ENCODE measurements at regions not wholly inside any gene's neighbourhood (a gene's known extent, or its start where the extent isn't known, plus 50 kb on each side); places are given as distances from the start of the nearest gene placed in this dataset.
A peak's percentile ranks its signal among the peaks of the same experiment; 100 is the strongest.

- no peaks in the 10 kb centered on the region for H3K4me1 Mint-ChIP-seq (ENCODE audit: low read depth)
- TF ChIP-seq CTCF (IDR thresholded peaks at IDR 0.05; ENCODE audit: unreplicated experiment): no peak
- no peak overlapping the region for H3K4me3 Mint-ChIP-seq (ENCODE audit: low read depth)
- H3K9me3 Mint-ChIP-seq (ENCODE audit: low read depth): peaks cover 12% of the 10 kb centered on the region
- no peaks in the 10 kb centered on the region for H3K27me3 Mint-ChIP-seq
- H3K36me3 Mint-ChIP-seq (ENCODE audit: insufficient read depth): no peaks in the 10 kb centered on the region
- DNase-seq (ENCODE audit: low spot score, unreplicated experiment): no peak
- no peak overlapping the region for H3K27ac Mint-ChIP-seq
Measured at GRCh38 chr9:90259311-90260246, 383.0 kb downstream of the DIRAS2 start.

- Mint-ChIP-seq H3K4me1 (ENCODE audit: low read depth) (no peaks in the 10 kb centered on the region), H3K9me3 (ENCODE audit: low read depth) (peaks cover 12% of the 10 kb centered on the region), H3K27me3 (peaks cover 4% of the 10 kb centered on the region), H3K4me3 (ENCODE audit: low read depth) (no peak overlapping the region), H3K36me3 (ENCODE audit: insufficient read depth) (no peaks in the 10 kb centered on the region), H3K27ac (no peak overlapping the region)
- TF ChIP-seq CTCF (IDR thresholded peaks at IDR 0.05; ENCODE audit: unreplicated experiment): no peak
- DNase-seq (ENCODE audit: low spot score, unreplicated experiment): no peak
Measured at GRCh38 chr9:90261698-90262097, 380.9 kb downstream of the DIRAS2 start.

GRCh38 chr9:90268613-90269012 is 374.0 kb downstream of the DIRAS2 start:
- H3K4me1 Mint-ChIP-seq (ENCODE audit: low read depth): peaks cover 4% of the 10 kb centered on the region
- H3K27me3 Mint-ChIP-seq: peaks cover 7% of the 10 kb centered on the region
- no peak for DNase-seq (ENCODE audit: low spot score, unreplicated experiment)
- no peak for TF ChIP-seq CTCF (IDR thresholded peaks at IDR 0.05; ENCODE audit: unreplicated experiment)
- H3K36me3 Mint-ChIP-seq (ENCODE audit: insufficient read depth): no peaks in the 10 kb centered on the region
- no peak overlapping the region for H3K4me3 Mint-ChIP-seq (ENCODE audit: low read depth)
- H3K9me3 Mint-ChIP-seq (ENCODE audit: low read depth): no peaks in the 10 kb centered on the region
- H3K27ac Mint-ChIP-seq: no peak overlapping the region

GRCh38 chr9:90271707-90272106 is 370.9 kb downstream of the DIRAS2 start:
- no peaks in the 10 kb centered on the region for H3K36me3 Mint-ChIP-seq (ENCODE audit: insufficient read depth)
- no peak overlapping the region for H3K4me3 Mint-ChIP-seq (ENCODE audit: low read depth)
- H3K27ac Mint-ChIP-seq: no peak overlapping the region
- peaks cover 4% of the 10 kb centered on the region for H3K4me1 Mint-ChIP-seq (ENCODE audit: low read depth)
- H3K27me3 Mint-ChIP-seq: peaks cover 3% of the 10 kb centered on the region
- no peak for DNase-seq (ENCODE audit: low spot score, unreplicated experiment)
- no peak for TF ChIP-seq CTCF (IDR thresholded peaks at IDR 0.05; ENCODE audit: unreplicated experiment)
- H3K9me3 Mint-ChIP-seq (ENCODE audit: low read depth): no peaks in the 10 kb centered on the region

GRCh38 chr9:90274725-90275124 is 367.9 kb downstream of the DIRAS2 start:
- H3K4me3 Mint-ChIP-seq (ENCODE audit: low read depth): no peak overlapping the region
- peaks cover 4% of the 10 kb centered on the region for H3K4me1 Mint-ChIP-seq (ENCODE audit: low read depth)
- H3K36me3 Mint-ChIP-seq (ENCODE audit: insufficient read depth): no peaks in the 10 kb centered on the region
- DNase-seq (ENCODE audit: low spot score, unreplicated experiment): no peak
- peak; percentile 23 for TF ChIP-seq CTCF (IDR thresholded peaks at IDR 0.05; ENCODE audit: unreplicated experiment)
- no peaks in the 10 kb centered on the region for H3K9me3 Mint-ChIP-seq (ENCODE audit: low read depth)
- H3K27me3 Mint-ChIP-seq: peaks cover 3% of the 10 kb centered on the region
- H3K27ac Mint-ChIP-seq: no peak overlapping the region
